Activated T-cell treated with anti-CD3 and anti-CD28 coated beads for 48 hours (primary cell): ENCODE measurements at regions not wholly inside any gene's neighbourhood (a gene's known extent, or its start where the extent isn't known, plus 50 kb on each side); places are given as distances from the start of the nearest gene placed in this dataset.
"Not testable (repeated sequence)": the region's sequence is repeated elsewhere in the genome, so short reads cannot be mapped to it uniquely, and the experiment has no call there.

Experiments used
- DNase-seq: peaks from one replicate; pipeline ENCODE4 v3.0.0-alpha.2; 2020; ENCODE audit warnings: low read depth

GRCh38 chr4:131347816-131348215, 1801.3 kb upstream of the PCDH10 start:
- no peak for DNase-seq

GRCh38 chr4:131348263-131348662, 1800.8 kb upstream of the PCDH10 start:
- DNase-seq, result no peak

- DNase-seq, result not testable (repeated sequence)
Measured at GRCh38 chr4:131352371-131352770, 1796.7 kb upstream of the PCDH10 start.

- DNase-seq, result no peak
Measured at GRCh38 chr4:131366714-131367113, 1782.4 kb upstream of the PCDH10 start.

- DNase-seq, result no peak
Measured at GRCh38 chr4:131367441-131367840, 1781.7 kb upstream of the PCDH10 start.

- no peak for DNase-seq
Measured at GRCh38 chr4:131370846-131371245, 1778.2 kb upstream of the PCDH10 start.

- no peak for DNase-seq
Measured at GRCh38 chr4:131381055-131381454, 1768.0 kb upstream of the PCDH10 start.

- DNase-seq, result no peak
Measured at GRCh38 chr4:131382839-131383238, 1766.3 kb upstream of the PCDH10 start.

- no peak for DNase-seq
Measured at GRCh38 chr4:131388277-131388676, 1760.8 kb upstream of the PCDH10 start.

GRCh38 chr4:131408102-131408501, 1741.0 kb upstream of the PCDH10 start:
- no peak for DNase-seq

GRCh38 chr4:131411393-131411792, 1737.7 kb upstream of the PCDH10 start:
- no peak for DNase-seq

GRCh38 chr4:131419147-131419546, 1729.9 kb upstream of the PCDH10 start:
- DNase-seq, result no peak

GRCh38 chr4:131426023-131426758, 1722.9 kb upstream of the PCDH10 start:
- DNase-seq, result no peak

- DNase-seq, result no peak
Measured at GRCh38 chr4:131427000-131427399, 1722.1 kb upstream of the PCDH10 start.

- DNase-seq, result no peak
Measured at GRCh38 chr4:131430302-131430701, 1718.8 kb upstream of the PCDH10 start.

- no peak for DNase-seq
Measured at GRCh38 chr4:131441004-131441688, 1707.9 kb upstream of the PCDH10 start.

GRCh38 chr4:131447883-131448282, 1701.2 kb upstream of the PCDH10 start:
- DNase-seq, result no peak

GRCh38 chr4:131450572-131451209, 1698.4 kb upstream of the PCDH10 start:
- DNase-seq, result no peak

GRCh38 chr4:131459430-131460101, 1689.5 kb upstream of the PCDH10 start:
- no peak for DNase-seq

- DNase-seq, result no peak
Measured at GRCh38 chr4:131470360-131470759, 1678.7 kb upstream of the PCDH10 start.

- no peak for DNase-seq
Measured at GRCh38 chr4:131488772-131489171, 1660.3 kb upstream of the PCDH10 start.

GRCh38 chr4:131496211-131496610, 1652.9 kb upstream of the PCDH10 start:
- not testable (repeated sequence) for DNase-seq
